ENCODE measurements at regions not wholly inside any gene's neighbourhood (a gene's known extent, or its start where the extent isn't known, plus 50 kb on each side); places are given as distances from the start of the nearest gene placed in this dataset.
A peak's percentile ranks its signal among the peaks of the same experiment; 100 is the strongest.

DNA sequence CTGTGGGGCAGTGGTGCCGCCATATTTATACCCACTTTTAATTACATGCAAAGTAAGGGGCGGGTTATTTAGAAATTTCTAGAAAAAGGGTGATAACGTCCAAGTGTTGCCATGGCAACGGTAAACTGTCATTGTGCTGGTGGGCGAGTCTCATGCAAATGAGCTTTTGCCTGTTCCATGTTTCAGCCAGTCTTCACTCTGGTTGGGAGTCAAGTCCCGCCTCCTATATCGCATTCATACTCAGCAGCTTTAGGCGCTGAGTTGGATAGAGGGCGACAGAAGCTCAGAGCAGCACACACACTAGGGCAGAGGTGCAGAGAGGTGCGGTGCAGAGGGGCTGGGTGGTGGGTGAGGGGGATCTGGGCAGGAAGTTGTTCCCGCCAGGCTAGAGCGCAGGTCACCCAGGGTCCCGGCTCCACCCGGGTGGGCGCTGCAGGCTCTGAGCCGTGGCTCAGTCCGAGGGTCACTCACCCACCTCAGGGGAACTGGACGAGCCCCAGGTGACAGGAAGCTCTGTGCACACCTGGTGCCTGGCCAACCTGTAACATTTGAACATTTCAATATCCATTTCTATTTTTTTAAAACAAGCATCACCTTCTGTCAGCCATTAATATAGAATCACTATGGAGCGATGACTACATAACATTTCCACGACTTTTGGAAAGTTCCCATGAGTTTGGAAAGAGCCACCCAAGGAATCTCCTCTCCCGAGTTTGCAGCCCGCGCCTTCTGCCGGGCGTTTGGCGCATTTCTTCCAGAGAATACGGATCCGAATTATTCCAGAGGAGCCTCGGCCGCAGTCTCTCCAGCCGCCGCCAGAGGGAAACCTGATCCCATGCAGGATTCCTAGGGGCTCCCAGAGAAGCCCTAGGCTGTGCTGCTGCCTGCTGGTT is 89.1 kb upstream of the PHACTR3 start:
- Histone ChIP-seq H3K9ac (ENCODE audit: low read length) (no peak overlapping the region), H3K4me2 (ENCODE audit: low read depth, low read length, poor library complexity, severe bottlenecking) (no peak overlapping the region), H3F3A (ENCODE audit: insufficient read depth) (no peaks in the 10 kb centered on the region)

DNA sequence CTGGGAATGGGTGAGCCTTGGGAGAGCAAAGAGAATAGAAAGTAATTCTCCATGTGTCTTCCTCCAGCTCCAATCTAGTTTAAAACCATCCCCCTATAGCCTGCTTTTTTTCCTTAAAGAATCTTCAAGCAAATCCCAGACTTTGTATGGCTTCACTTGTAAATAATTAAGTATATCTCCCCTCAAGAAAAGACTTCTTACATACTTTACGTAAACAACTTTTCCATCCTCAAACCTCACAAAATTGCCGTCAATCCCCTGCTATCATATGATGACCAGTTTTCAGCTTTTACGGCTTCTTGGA is 88.5 kb upstream of the PHACTR3 start:
- H3K36me3 ChIP-seq (ENCODE audit: low read length): no peaks in the 10 kb centered on the region
- no peaks in the 10 kb centered on the region for H4K20me1 ChIP-seq (ENCODE audit: low read depth, low read length)
- H2AFZ ChIP-seq (ENCODE audit: low read depth, low read length, severe bottlenecking): no peak overlapping the region
- H3F3A ChIP-seq (ENCODE audit: insufficient read depth): no peaks in the 10 kb centered on the region
- no peak overlapping the region for H3K9ac ChIP-seq (ENCODE audit: low read length)
- H3K4me2 ChIP-seq (ENCODE audit: low read depth, low read length, poor library complexity, severe bottlenecking): no peak overlapping the region
- no peaks in the 10 kb centered on the region for H3K27me3 ChIP-seq (ENCODE audit: low read length)
- no peak overlapping the region for H3K4me3 ChIP-seq (ENCODE audit: insufficient read depth, low read length, poor library complexity, severe bottlenecking)
- no peak for TF ChIP-seq CTCF (IDR thresholded peaks at IDR 0.05; ENCODE audit: insufficient read depth, low read length, poor library complexity, severe bottlenecking)
- TF ChIP-seq EZH2phosphoT487 (conservative IDR thresholded peaks at IDR 0.05; ENCODE audit: low read length): no peak
- no peak overlapping the region for H3K27ac ChIP-seq (ENCODE audit: low read depth, low read length)
- no peaks in the 10 kb centered on the region for H3K9me2 ChIP-seq (replicated peaks; ENCODE audit: insufficient read depth, low read length)
- no peaks in the 10 kb centered on the region for H3K9me3 ChIP-seq (ENCODE audit: insufficient read depth, low read length)
- H3K79me2 ChIP-seq (ENCODE audit: insufficient read depth, low read length): no peaks in the 10 kb centered on the region

More for the DNA sequence above, 89.1 kb upstream of the PHACTR3 start:
- TF ChIP-seq EZH2phosphoT487 (conservative IDR thresholded peaks at IDR 0.05; ENCODE audit: low read length) (no peak), CTCF (IDR thresholded peaks at IDR 0.05; ENCODE audit: insufficient read depth, low read length, poor library complexity, severe bottlenecking) (peak; percentile 15)
- Histone ChIP-seq H3K27me3 (ENCODE audit: low read length) (no peaks in the 10 kb centered on the region), H3K36me3 (ENCODE audit: low read length) (no peaks in the 10 kb centered on the region), H4K20me1 (ENCODE audit: low read depth, low read length) (no peaks in the 10 kb centered on the region), H3K9me3 (ENCODE audit: insufficient read depth, low read length) (no peaks in the 10 kb centered on the region), H3K27ac (ENCODE audit: low read depth, low read length) (no peak overlapping the region), H3K4me3 (ENCODE audit: insufficient read depth, low read length, poor library complexity, severe bottlenecking) (no peak overlapping the region), H3K79me2 (ENCODE audit: insufficient read depth, low read length) (no peaks in the 10 kb centered on the region), H2AFZ (ENCODE audit: low read depth, low read length, severe bottlenecking) (no peak overlapping the region), H3K9me2 (replicated peaks; ENCODE audit: insufficient read depth, low read length) (no peaks in the 10 kb centered on the region)

- Histone ChIP-seq H3F3A (ENCODE audit: insufficient read depth) (no peaks in the 10 kb centered on the region), H3K79me2 (ENCODE audit: insufficient read depth, low read length) (no peaks in the 10 kb centered on the region), H2AFZ (ENCODE audit: low read depth, low read length, severe bottlenecking) (no peak overlapping the region), H3K27ac (ENCODE audit: low read depth, low read length) (no peak overlapping the region), H3K9me2 (replicated peaks; ENCODE audit: insufficient read depth, low read length) (no peaks in the 10 kb centered on the region), H3K36me3 (ENCODE audit: low read length) (no peaks in the 10 kb centered on the region), H3K9ac (ENCODE audit: low read length) (no peak overlapping the region), H3K4me2 (ENCODE audit: low read depth, low read length, poor library complexity, severe bottlenecking) (no peak overlapping the region), H3K27me3 (ENCODE audit: low read length) (no peaks in the 10 kb centered on the region), H3K4me3 (ENCODE audit: insufficient read depth, low read length, poor library complexity, severe bottlenecking) (no peak overlapping the region), H3K9me3 (ENCODE audit: insufficient read depth, low read length) (no peaks in the 10 kb centered on the region), H4K20me1 (ENCODE audit: low read depth, low read length) (no peaks in the 10 kb centered on the region)
- TF ChIP-seq EZH2phosphoT487 (conservative IDR thresholded peaks at IDR 0.05; ENCODE audit: low read length) (no peak), CTCF (IDR thresholded peaks at IDR 0.05; ENCODE audit: insufficient read depth, low read length, poor library complexity, severe bottlenecking) (peak; percentile 39)
Measured at GRCh38 chr20:59518881-59519706, 85.2 kb upstream of the PHACTR3 start.

All from SU-DHL-6 (cell line).